GM03348 (cell line): ENCODE measurements at regions not wholly inside any gene's neighbourhood (a gene's known extent, or its start where the extent isn't known, plus 50 kb on each side); places are given as distances from the start of the nearest gene placed in this dataset.
"Not testable (repeated sequence)": the region's sequence is repeated elsewhere in the genome, so short reads cannot be mapped to it uniquely, and the experiment has no call there.

Experiments
- DNase-seq: peaks from one replicate; pipeline ENCODE4 v3.0.0; 2012; ENCODE audit warnings: low spot score

- DNase-seq = not testable (repeated sequence)
Measured at GRCh38 chr6:147651-148050, 144.6 kb upstream of the DUSP22 start.

GRCh38 chr6:148051-148984 is 144.0 kb upstream of the DUSP22 start:
- DNase-seq = not testable (repeated sequence)

DNA sequence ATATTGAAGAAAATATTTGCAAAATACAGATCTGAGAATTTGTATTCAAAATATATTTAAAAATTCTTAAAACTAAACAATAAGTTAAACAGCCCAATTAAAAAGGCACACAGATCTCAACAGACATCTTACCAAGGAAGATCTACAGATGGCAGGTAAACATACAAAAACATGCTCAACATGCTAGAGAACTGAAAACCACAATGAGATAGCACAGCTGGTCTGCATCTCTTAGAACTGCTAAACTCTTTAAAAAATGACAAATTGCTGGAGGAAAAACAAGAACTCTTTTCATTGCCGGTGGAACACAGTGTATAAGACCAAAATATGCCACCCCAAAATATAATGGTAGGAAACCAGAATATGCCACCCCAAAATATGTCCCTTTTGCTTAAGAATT is 142.1 kb upstream of the DUSP22 start:
- DNase-seq = not testable (repeated sequence)

- not testable (repeated sequence) for DNase-seq
Measured at GRCh38 chr6:152436-152835, 139.9 kb upstream of the DUSP22 start.

DNA sequence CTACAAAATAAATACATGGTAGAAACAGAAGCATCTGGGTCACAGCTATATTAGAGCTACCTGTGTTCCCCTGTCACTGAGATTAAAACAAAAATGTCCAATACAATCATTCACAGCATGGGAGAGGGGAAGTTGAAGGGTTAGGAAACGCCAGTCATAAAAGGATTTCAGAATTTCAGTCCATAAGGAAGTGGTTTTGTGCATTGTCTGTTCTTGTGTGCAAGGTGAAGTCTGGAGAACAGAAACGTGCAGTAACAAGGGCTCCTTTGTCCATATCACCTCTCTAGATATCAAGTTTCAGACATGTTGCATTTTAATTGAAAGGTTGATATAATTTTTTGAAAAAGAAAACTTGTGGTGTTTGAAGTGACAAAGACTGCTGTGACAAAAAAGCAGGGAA is 139.3 kb upstream of the DUSP22 start:
- DNase-seq = not testable (repeated sequence)

- DNase-seq = not testable (repeated sequence)
Measured at GRCh38 chr6:153867-154266, 138.4 kb upstream of the DUSP22 start.

GRCh38 chr6:154321-155092 is 137.8 kb upstream of the DUSP22 start:
- DNase-seq = not testable (repeated sequence)

DNA sequence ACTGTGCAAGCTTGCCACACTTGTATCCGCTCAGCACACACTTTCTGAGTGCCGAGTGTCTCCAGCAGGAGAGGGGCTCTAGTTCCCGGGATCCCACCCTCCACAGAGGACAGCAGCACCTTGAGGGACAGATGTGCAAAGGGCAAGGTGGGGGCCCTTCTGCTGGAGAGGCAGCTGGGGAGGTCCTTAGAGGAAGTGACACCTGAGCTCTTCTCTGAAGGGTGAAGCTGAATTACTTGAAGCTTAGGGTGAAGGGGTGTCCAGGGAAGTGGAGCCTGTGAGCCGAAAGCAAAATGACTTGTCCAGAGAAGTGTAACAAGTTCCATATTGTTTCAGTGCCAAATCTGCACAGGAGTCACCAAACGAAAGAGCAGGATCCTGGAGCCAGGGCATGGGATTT is 136.3 kb upstream of the DUSP22 start:
- no peak for DNase-seq

DNA sequence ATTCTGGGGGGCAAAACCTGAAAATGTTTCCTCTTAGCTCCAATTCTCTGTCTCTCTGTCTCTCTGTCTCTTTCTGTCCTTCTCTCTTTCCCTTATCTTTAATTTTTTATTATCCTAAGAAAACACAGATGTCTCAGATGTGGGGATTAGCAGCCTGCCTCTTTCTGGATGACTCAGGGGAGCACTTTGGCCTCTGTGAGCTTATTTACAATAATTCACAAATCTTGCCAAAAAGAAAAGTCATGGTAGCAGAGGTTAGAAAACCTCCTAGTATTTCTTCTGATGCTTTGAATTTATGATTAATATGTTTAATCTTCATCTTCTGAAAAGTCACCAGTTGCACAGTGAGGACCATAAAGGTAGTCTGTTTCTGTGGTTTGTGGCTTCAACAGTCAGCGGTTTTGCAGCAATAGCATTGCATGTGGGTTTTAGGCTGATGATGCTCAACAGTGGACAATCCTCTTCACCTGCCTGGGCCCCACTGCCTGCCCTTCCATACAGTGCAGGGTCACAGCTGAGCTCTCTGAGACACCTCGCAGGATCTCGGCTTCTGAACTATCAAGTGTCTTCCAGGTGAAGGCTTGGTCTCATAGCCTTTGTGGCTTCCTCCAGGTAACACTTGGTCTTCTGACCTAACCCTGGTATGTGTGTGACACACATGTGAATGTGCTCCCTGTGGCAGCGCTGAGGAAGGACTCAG is 135.7 kb upstream of the DUSP22 start:
- not testable (repeated sequence) for DNase-seq

- not testable (repeated sequence) for DNase-seq
Measured at GRCh38 chr6:157176-157575, 135.1 kb upstream of the DUSP22 start.

DNA sequence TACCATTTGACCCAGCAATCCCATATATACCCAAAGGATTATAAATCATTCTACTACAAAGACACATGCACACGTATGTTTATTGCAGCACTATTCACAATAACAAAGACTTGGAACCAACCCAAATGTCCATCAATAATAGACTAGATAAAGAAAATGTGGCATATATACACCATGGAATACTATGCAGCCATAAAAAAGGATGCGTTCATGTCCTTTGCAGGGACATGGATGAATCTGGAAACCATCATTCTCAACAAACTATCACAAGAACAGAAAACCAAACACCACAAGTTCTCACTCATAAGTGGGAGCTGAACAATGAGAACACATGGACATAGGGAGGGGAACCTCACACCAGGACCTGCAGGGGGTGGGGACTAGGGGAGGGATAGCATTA is 130.6 kb upstream of the DUSP22 start:
- DNase-seq = not testable (repeated sequence)

DNA sequence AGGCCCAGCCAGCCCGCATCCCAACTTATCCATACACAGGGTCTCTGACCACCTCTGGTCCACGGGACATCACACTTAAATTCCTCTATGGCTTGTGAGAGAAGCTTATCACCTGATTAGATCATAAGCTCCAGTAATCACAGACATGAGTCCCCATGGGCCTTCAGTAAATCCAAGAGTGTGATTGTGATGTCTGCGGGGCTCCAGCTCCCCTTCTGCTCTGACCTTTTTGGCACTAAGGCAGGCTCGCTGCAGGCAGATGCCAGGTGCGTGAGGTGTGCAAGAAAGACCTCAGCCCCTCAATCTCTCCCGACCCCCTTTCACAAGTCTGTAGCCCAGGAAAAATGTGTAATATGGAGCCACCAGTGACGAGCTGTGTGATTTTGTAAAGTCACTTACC is 127.6 kb upstream of the DUSP22 start:
- no peak for DNase-seq

DNA sequence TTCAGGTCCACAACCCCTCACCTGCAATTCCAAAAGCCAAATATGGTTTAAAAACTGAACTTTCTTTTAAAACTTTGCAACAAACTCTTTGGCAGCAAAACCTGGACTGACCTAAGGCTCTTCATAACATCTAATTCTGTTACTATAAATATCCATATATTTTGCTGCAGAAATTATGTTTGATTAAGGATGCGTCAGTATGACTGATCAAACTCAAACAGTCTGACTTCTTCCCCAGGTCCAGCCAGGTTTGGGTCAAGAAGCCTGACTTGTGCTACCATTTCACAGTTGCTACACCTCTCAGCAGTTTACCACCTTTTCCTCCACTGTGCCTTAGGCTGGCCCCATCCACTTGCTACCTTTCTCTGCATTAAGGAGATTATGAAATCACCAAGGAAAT is 127.0 kb upstream of the DUSP22 start:
- DNase-seq = no peak

DNA sequence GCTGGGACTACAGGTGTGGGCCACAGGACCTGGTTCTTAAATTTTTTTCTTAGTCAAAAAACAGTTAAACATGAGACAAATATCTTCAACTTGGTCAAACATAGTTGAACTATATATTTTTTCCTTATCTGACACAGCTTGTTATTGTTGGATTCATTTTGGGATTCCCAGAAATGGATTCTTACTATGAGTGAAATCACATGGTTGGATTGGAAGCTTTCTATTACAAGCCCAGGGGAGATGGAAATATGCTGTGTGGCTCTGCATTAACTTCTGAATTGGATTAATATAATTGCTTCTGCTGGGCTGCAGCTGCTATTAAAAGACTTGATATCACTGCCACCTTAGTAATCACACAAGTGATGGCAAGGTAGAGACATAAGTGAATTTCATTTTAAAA is 126.4 kb upstream of the DUSP22 start:
- no peak for DNase-seq

DNA sequence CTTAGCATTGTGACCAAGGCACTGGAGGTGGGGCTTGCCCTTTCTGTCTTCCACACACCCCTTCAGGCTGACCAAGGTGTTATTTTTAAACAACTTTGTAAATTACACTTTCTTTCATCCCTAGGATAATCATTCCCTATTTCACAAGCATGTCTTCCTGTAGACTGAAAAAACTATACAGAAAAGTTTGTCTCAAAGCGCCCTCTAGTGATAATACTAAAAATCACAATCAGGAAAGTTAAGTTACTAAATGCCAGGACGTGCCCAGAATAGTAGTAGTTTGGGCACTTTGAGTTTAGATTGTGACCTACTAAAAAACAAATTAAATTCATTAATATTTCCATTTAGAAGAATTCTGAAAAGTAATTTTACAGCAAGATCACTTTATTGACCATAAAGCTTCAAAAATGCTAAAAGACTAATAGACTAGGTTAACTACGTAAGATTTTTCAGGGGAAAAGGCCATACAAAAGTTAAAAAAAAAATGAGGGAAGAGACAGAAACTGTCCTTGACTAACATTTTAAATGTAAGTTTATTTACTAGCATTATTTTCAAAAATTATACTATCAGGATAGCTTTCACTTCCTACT is 123.3 kb upstream of the DUSP22 start:
- peak; percentile 69 for DNase-seq

- no peak for DNase-seq
Measured at GRCh38 chr6:174036-174435, 118.3 kb upstream of the DUSP22 start.

GRCh38 chr6:175680-176079 is 116.6 kb upstream of the DUSP22 start:
- no peak for DNase-seq

- DNase-seq = no peak
Measured at GRCh38 chr6:176766-177165, 115.5 kb upstream of the DUSP22 start.

GRCh38 chr6:178119-178518 is 114.2 kb upstream of the DUSP22 start:
- DNase-seq = no peak

GRCh38 chr6:178929-179328 is 113.4 kb upstream of the DUSP22 start:
- not testable (repeated sequence) for DNase-seq

DNA sequence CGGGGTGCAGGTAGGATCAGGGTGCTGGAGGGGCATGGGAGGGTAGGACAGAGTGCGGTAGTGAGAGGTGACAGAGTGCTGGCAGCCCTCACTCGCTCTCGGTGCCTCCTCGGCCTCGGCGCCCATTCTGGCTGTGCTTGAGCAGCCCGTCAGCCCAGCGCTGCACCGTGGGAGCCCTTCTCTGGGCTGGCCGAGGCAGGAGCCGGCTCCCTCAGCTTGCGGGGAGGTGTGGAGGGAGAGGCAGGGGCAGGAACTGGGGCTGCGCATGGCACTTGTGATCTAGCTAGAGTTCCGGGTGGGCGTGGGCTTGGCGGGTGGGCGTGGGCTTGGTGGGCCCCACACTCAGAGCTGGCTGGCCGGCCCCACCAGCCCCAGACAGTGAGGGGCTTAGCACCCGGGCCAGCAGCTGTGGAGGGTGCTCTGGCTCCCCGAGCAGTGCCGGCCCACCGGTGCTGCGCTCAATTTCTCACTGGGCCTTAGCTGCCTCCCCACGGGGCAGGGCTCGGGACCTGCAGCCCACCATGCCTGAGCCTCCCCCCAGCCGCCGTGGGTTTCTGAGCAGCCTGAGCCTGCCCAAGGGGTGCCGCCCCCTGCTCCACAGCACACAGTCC is 112.8 kb upstream of the DUSP22 start:
- no peak for DNase-seq
